PC-9 (cell line): ENCODE measurements at regions not wholly inside any gene's neighbourhood (a gene's known extent, or its start where the extent isn't known, plus 50 kb on each side); places are given as distances from the start of the nearest gene placed in this dataset.

Experiments
- BruUV-seq: library from RNA; stranded (reverse); fragments of 400-500 nt; replicated peaks from 2 replicates; lab custom pipeline; 2021; lab: Mats Ljungman, UMichigan
- CTCF ChIA-PET: fragments of 300-600 bp; sonication (Branson Sonifier 250); formaldehyde crosslinking; loops from one replicate; lab custom pipeline; 2022; ENCODE audit warnings: antibody characterized with exemption; lab: Charles Lee
- POLR2A ChIA-PET: fragments of 300-600 bp; sonication (Branson Sonifier 250); formaldehyde crosslinking; loops from one replicate; lab custom pipeline; 2022; ENCODE audit warnings: antibody characterized with exemption; ENCODE audit not compliant: unreplicated experiment; lab: Charles Lee
- DNase-seq, 2 experiments: peaks; one replicate each; pipeline versions ENCODE4 v3.0.0 to v3.0.0-alpha.2; 2015 to 2022; ENCODE audit warnings: mixed read lengths in 1 of 2
- H2AFZ ChIP-seq: fragments of 200-600 bp; sonication (generic); 2 replicates; pipeline ENCODE4 v1.8.1; 2017; ENCODE audit warnings: antibody characterized with exemption
- H3F3A ChIP-seq: fragments of 200-600 bp; sonication (generic); 2 replicates; pipeline ENCODE4 v1.8.1; 2017; ENCODE audit warnings: antibody characterized with exemption, mild to moderate bottlenecking, low read depth; ENCODE audit not compliant: insufficient read depth
- H3K27ac ChIP-seq: fragments of 200-600 bp; sonication (generic); 2 replicates; pipeline ENCODE4 v1.6.1; 2016; ENCODE audit warnings: mixed run types
- H3K27me3 ChIP-seq: fragments of 200-600 bp; sonication (generic); 2 replicates; pipeline ENCODE4 v1.6.1; 2016; ENCODE audit warnings: low read depth, mixed run types; ENCODE audit not compliant: insufficient read depth
- H3K36me3 ChIP-seq: fragments of 200-600 bp; sonication (generic); 2 replicates; pipeline ENCODE4 v1.6.1; 2016; ENCODE audit warnings: low read depth, mixed run types
- H3K4me1 ChIP-seq: fragments of 200-600 bp; sonication (generic); replicated peaks from 2 replicates; pipeline ENCODE4 v1.6.1; 2016; ENCODE audit warnings: mixed run types; ENCODE audit not compliant: insufficient read depth
- H3K4me2 ChIP-seq: fragments of 200-600 bp; sonication (generic); 2 replicates; pipeline ENCODE4 v1.6.1; 2017; ENCODE audit warnings: mixed run types
- H3K4me3 ChIP-seq: fragments of 200-600 bp; sonication (generic); 2 replicates; pipeline ENCODE4 v1.6.1; 2016; ENCODE audit warnings: mixed run types
- H3K79me2 ChIP-seq: fragments of 200-600 bp; sonication (generic); 2 replicates; pipeline ENCODE4 v1.6.1; 2017; ENCODE audit warnings: low read depth, mixed run types
- H3K9me2 ChIP-seq: fragments of 200-600 bp; sonication (generic); 2 replicates; pipeline ENCODE4 v1.8.1; 2017; ENCODE audit warnings: mild to moderate bottlenecking; ENCODE audit not compliant: insufficient read depth
- H3K9me3 ChIP-seq: fragments of 200-600 bp; sonication (generic); 2 replicates; pipeline ENCODE4 v1.8.1; 2016; ENCODE audit warnings: low read depth; ENCODE audit not compliant: insufficient read depth
- H4K20me1 ChIP-seq: fragments of 200-600 bp; sonication (generic); 2 replicates; pipeline ENCODE4 v1.8.1; 2017; ENCODE audit not compliant: insufficient read depth
- EZH2 ChIP-seq: fragments of 200-600 bp; sonication (generic); IDR thresholded peaks from 2 replicates; pipeline ENCODE4 v1.8.0; 2017; ENCODE audit warnings: antibody characterized with exemption, low read depth
- intact Hi-C: fragments of 100-400 bp; cut with micrococcal nuclease; formaldehyde crosslinking; loops from one replicate; pipeline ENCODE4 v1.10.0; 2022; ENCODE audit not compliant: unreplicated experiment
- TF ChIP-seq, protein P1 (sequence below): fragments of 200-600 bp; sonication (generic); conservative IDR thresholded peaks from 2 replicates; pipeline ENCODE4 v1.6.1; 2017; ENCODE audit warnings: mixed run types, antibody characterized with exemption, mild to moderate bottlenecking, moderate library complexity

- no TSS peak for BruUV-seq
- no peaks in the 10 kb centered on the region for H4K20me1 ChIP-seq
- CTCF ChIA-PET, result no interaction called here
- DNase-seq, result no peak
- no peaks in the 10 kb centered on the region for H3K9me2 ChIP-seq
- H3K4me2 ChIP-seq, result no peak overlapping the region
- H3K4me3 ChIP-seq, result no peak overlapping the region
- H3K4me1 ChIP-seq, result no peaks in the 10 kb centered on the region
- TF ChIP-seq, protein P1, sequence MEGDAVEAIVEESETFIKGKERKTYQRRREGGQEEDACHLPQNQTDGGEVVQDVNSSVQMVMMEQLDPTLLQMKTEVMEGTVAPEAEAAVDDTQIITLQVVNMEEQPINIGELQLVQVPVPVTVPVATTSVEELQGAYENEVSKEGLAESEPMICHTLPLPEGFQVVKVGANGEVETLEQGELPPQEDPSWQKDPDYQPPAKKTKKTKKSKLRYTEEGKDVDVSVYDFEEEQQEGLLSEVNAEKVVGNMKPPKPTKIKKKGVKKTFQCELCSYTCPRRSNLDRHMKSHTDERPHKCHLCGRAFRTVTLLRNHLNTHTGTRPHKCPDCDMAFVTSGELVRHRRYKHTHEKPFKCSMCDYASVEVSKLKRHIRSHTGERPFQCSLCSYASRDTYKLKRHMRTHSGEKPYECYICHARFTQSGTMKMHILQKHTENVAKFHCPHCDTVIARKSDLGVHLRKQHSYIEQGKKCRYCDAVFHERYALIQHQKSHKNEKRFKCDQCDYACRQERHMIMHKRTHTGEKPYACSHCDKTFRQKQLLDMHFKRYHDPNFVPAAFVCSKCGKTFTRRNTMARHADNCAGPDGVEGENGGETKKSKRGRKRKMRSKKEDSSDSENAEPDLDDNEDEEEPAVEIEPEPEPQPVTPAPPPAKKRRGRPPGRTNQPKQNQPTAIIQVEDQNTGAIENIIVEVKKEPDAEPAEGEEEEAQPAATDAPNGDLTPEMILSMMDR, result no peak
- TF ChIP-seq EZH2, result no peak
- intact Hi-C loops, result no loop called here
- no peak overlapping the region for H2AFZ ChIP-seq
- no peaks in the 10 kb centered on the region for H3F3A ChIP-seq
- POLR2A ChIA-PET, result no interaction called here
- H3K9me3 ChIP-seq, result 0 out of 2 replicates have a peak, but pooled peaks cover 5% of the 10 kb centered on the region
- H3K27me3 ChIP-seq, result no peaks in the 10 kb centered on the region
- no peaks in the 10 kb centered on the region for H3K79me2 ChIP-seq
- no peak overlapping the region for H3K27ac ChIP-seq
- no peaks in the 10 kb centered on the region for H3K36me3 ChIP-seq
These were observed 188.9 kb upstream of the RPRM start for GRCh38 chr2:153667475-153667874.

DNA sequence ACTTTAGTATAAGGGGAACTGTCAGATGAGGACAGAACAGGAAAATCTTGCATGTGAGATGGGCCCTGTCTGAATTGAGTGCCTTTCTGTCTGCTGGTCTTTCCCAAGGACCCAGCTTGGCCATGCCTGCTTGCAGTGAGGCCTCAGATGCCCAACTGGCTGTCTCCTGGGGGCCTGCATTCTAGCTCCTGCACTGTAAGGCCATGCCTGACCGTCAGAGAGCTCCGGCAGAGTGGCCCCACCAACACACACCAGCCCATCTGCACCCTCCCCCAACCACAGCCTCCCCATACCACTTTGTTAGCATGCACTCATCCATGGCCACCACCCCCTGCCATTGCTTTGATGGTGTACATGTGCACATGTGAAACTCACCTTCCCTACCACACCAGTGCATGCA is 190.4 kb upstream of the RPRM start:
- intact Hi-C loops, result no loop called here
- no TSS peak for BruUV-seq
- TF ChIP-seq EZH2, result no peak
- TF ChIP-seq, protein P1, result no peak
- H3K79me2 ChIP-seq, result no peaks in the 10 kb centered on the region
- DNase-seq, result no peak
- no peaks in the 10 kb centered on the region for H3K9me2 ChIP-seq
- no peaks in the 10 kb centered on the region for H3F3A ChIP-seq
- H3K27ac ChIP-seq, result no peak overlapping the region
- no peaks in the 10 kb centered on the region for H3K4me1 ChIP-seq
- no peak overlapping the region for H3K4me3 ChIP-seq
- no peak overlapping the region for H3K4me2 ChIP-seq
- ChIA-PET CTCF (no interaction called here), POLR2A (no interaction called here)
- no peaks in the 10 kb centered on the region for H3K27me3 ChIP-seq
- H3K36me3 ChIP-seq, result no peaks in the 10 kb centered on the region
- H3K9me3 ChIP-seq, result no peaks in the 10 kb centered on the region
- no peaks in the 10 kb centered on the region for H4K20me1 ChIP-seq
- H2AFZ ChIP-seq, result no peak overlapping the region

DNA sequence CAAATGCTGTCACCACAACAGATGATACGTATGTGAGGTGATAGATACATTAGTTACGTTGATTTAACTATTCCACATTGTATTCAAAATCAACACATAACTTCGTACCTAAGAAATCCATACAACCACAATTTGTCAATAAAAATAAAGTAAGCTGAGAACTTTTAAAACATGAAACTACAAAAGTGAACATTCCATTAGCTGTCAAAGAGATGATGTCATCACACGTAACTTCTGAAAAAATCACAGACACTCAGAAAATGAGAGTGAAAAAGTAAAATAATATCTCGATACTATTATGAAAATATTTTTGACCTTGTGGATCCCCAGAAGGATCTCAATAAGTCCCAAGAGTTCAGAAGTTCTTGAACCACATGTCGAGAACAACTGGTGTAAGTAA is 161.6 kb upstream of the GALNT13 start:
- H3K4me2 ChIP-seq, result no peak overlapping the region
- no peak overlapping the region for H3K27ac ChIP-seq
- TF ChIP-seq, protein P1, result no peak
- no peak for TF ChIP-seq EZH2
- H3K4me1 ChIP-seq, result no peaks in the 10 kb centered on the region
- H2AFZ ChIP-seq, result no peak overlapping the region
- intact Hi-C loops, result no loop called here
- no peaks in the 10 kb centered on the region for H4K20me1 ChIP-seq
- no peaks in the 10 kb centered on the region for H3F3A ChIP-seq
- no peaks in the 10 kb centered on the region for H3K36me3 ChIP-seq
- POLR2A ChIA-PET, result no interaction called here
- no TSS peak for BruUV-seq
- no peak for DNase-seq
- H3K9me2 ChIP-seq, result no peaks in the 10 kb centered on the region
- no peak overlapping the region for H3K4me3 ChIP-seq
- H3K79me2 ChIP-seq, result no peaks in the 10 kb centered on the region
- no peaks in the 10 kb centered on the region for H3K27me3 ChIP-seq
- no peaks in the 10 kb centered on the region for H3K9me3 ChIP-seq
- CTCF ChIA-PET, result no interaction called here
